B cell (primary cell): ENCODE measurements at regions not wholly inside any gene's neighbourhood (a gene's known extent, or its start where the extent isn't known, plus 50 kb on each side); places are given as distances from the start of the nearest gene placed in this dataset.

ENCODE experiments used
- ATAC-seq: fragments of 200-7000 bp; cut with Tn5 transposase; one replicate; pipeline ENCODE4 v1.10.0; 2021; ENCODE audit warnings: low read depth, mild to moderate bottlenecking, moderate number of reproducible peaks, moderate library complexity
- CTCF ChIA-PET: fragments of 350-600 bp; sonication (Branson Sonifier 250); formaldehyde crosslinking; loops from one replicate; lab custom pipeline; 2021; ENCODE audit warnings: antibody characterized with exemption, inconsistent platforms; lab: Charles Lee
- POLR2A ChIA-PET: fragments of 350-600 bp; sonication (Branson Sonifier 250); formaldehyde crosslinking; loops from one replicate; lab custom pipeline; 2021; ENCODE audit warnings: antibody characterized with exemption; lab: Charles Lee
- DNase-seq: peaks from one replicate; pipeline ENCODE4 v3.0.0; 2013
- H2AFZ ChIP-seq: 2 replicates; pipeline ENCODE4 v1.6.1; 2012; ENCODE audit warnings: mild to moderate bottlenecking, low read depth, low read length; ENCODE audit not compliant: insufficient read depth, poor library complexity, severe bottlenecking
- H3K27ac ChIP-seq, 2 donors: 1 replicate in 1 of 2; 2 replicates in 1 of 2; pipeline ENCODE4 v1.5.1; 2012 to 2013; ENCODE audit warnings: low read length in 2 of 2, mild to moderate bottlenecking in 2 of 2, moderate library complexity in 1 of 2
- H3K27me3 ChIP-seq, 4 experiments: fragments of 200-600 bp in 1 of 4; sonication (generic) in 1 of 4; replicated peaks in 1 of 4; 1 replicate in 2 of 4; 2 replicates in 2 of 4; pipeline versions ENCODE4 v1.6.1 to v1.7.0; 2013 to 2016; ENCODE audit warnings: low read length in 3 of 4, mild to moderate bottlenecking in 2 of 4, mixed read lengths in 1 of 4, moderate library complexity in 1 of 4; ENCODE audit not compliant: insufficient read depth in 4 of 4, control insufficient read depth in 3 of 4; ENCODE audit errors: control extremely low read depth in 1 of 4
- H3K36me3 ChIP-seq, 2 experiments: replicated peaks in 1 of 2; 1 replicate in 1 of 2; 2 replicates in 1 of 2; pipeline versions ENCODE4 v1.6.1 to v1.7.1; 2013; ENCODE audit warnings: low read length in 1 of 2; ENCODE audit not compliant: insufficient read depth in 2 of 2, control insufficient read depth in 1 of 2; ENCODE audit errors: control extremely low read depth in 1 of 2, extremely low read depth in 1 of 2
- H3K4me1 ChIP-seq, 2 donors: fragments of 200-600 bp in 1 of 2; sonication (generic) in 1 of 2; 1 replicate in 1 of 2; 2 replicates in 1 of 2; pipeline versions ENCODE4 v1.5.1 to v1.6.1; 2013 to 2017; ENCODE audit warnings: low read length in 2 of 2; ENCODE audit not compliant: control insufficient read depth in 2 of 2, insufficient read depth in 2 of 2
- H3K4me2 ChIP-seq: replicated peaks from 2 replicates; pipeline ENCODE3; 2012; ENCODE audit warnings: mild to moderate bottlenecking, low read depth, low read length; ENCODE audit not compliant: poor library complexity, severe bottlenecking
- H3K4me3 ChIP-seq, 5 experiments: fragments of 200-600 bp in 1 of 5; sonication (generic) in 1 of 5; 1 replicate in 3 of 5; 2 replicates in 2 of 5; pipeline versions ENCODE4 v1.5.1 to v1.7.0; 2011 to 2016; ENCODE audit warnings: low read length in 4 of 5, mild to moderate bottlenecking in 4 of 5, low read depth in 2 of 5, control low read depth in 1 of 5, moderate library complexity in 1 of 5; ENCODE audit not compliant: insufficient read depth in 1 of 5; ENCODE audit errors: control extremely low read depth in 1 of 5, extremely low read depth in 1 of 5
- H3K79me2 ChIP-seq: fragments of 200-600 bp; sonication (generic); one replicate; pipeline ENCODE4 v1.6.0; 2016; ENCODE audit warnings: low read length; ENCODE audit not compliant: control insufficient read depth, insufficient read depth
- H3K9ac ChIP-seq: fragments of 200-600 bp; sonication (generic); 2 replicates; pipeline ENCODE4 v1.6.1; 2017; ENCODE audit warnings: mild to moderate bottlenecking, low read length, moderate library complexity
- H3K9me3 ChIP-seq, 3 donors: one replicate each; pipeline versions ENCODE4 v1.6.1 to v1.7.1; 2013; ENCODE audit warnings: low read length in 2 of 3; ENCODE audit not compliant: control insufficient read depth in 2 of 3, insufficient read depth in 1 of 3; ENCODE audit errors: control extremely low read depth in 1 of 3
- H4K20me1 ChIP-seq: 2 replicates; pipeline ENCODE4 v1.6.0; 2012; ENCODE audit warnings: mild to moderate bottlenecking, low read length; ENCODE audit not compliant: insufficient read depth, control insufficient read depth, poor library complexity, severe bottlenecking
- H3K27ac Mint-ChIP-seq: one replicate; pipeline ENCODE4 v1.8.0; 2021; ENCODE audit warnings: mixed read lengths
- H3K27me3 Mint-ChIP-seq: one replicate; pipeline ENCODE4 v1.8.0; 2021; ENCODE audit warnings: mixed read lengths
- H3K4me1 Mint-ChIP-seq: one replicate; pipeline ENCODE4 v1.8.0; 2021; ENCODE audit warnings: mixed read lengths
- H3K4me3 Mint-ChIP-seq: one replicate; pipeline ENCODE4 v1.8.0; 2021; ENCODE audit warnings: mixed read lengths
- H3K9me3 Mint-ChIP-seq: one replicate; pipeline ENCODE4 v1.8.0; 2022; ENCODE audit warnings: mixed read lengths; ENCODE audit not compliant: insufficient read depth
- CTCF ChIP-seq: fragments of 200-600 bp; IDR thresholded peaks from one replicate; pipeline ENCODE4 v1.8.0; 2022; ENCODE audit warnings: antibody characterized with exemption, mild to moderate bottlenecking
- EZH2 ChIP-seq: IDR thresholded peaks from 2 replicates; pipeline ENCODE4 v1.6.1; 2012; ENCODE audit warnings: borderline replicate concordance, low read depth, mild to moderate bottlenecking, moderate library complexity, low read length; ENCODE audit not compliant: insufficient read depth, poor library complexity, severe bottlenecking
- WGBS: methylation state at CpG from one replicate; pipeline ENCODE4 v1.1.5; 2013; ENCODE audit warnings: missing lambda C conversion rate; ENCODE audit not compliant: insufficient coverage; 5-methylcytosine and 5-hydroxymethylcytosine counted together
- intact Hi-C: fragments of 100-400 bp; cut with micrococcal nuclease; formaldehyde crosslinking; loops from one replicate; pipeline ENCODE4 v1.10.0; 2022

- no peaks in the 10 kb centered on the region for H3K4me1 Mint-ChIP-seq
- Histone ChIP-seq H3K36me3 (no peaks in the 10 kb centered on the region), H3K4me1 (no peaks in the 10 kb centered on the region), H3K4me3 (no peak overlapping the region), H4K20me1 (no peaks in the 10 kb centered on the region), H3K9me3 (no peaks in the 10 kb centered on the region), H3K9ac (no peak overlapping the region), H3K27ac (no peak overlapping the region), H3K4me2 (no peak overlapping the region), H2AFZ (no peak overlapping the region), H3K79me2 (no peaks in the 10 kb centered on the region), H3K27me3 (peaks cover 0 to 9% (median 1%) of the 10 kb centered on the region in 4 experiments)
- no peak overlapping the region for H3K27ac Mint-ChIP-seq
- intact Hi-C loops = no loop called here
- H3K4me3 Mint-ChIP-seq = no peak overlapping the region
- ChIA-PET POLR2A (no interaction called here), CTCF (no interaction called here)
- 81% methylated on average over 8 of the region's 10 CpGs for WGBS
- peaks cover 17% of the 10 kb centered on the region for H3K27me3 Mint-ChIP-seq
- H3K9me3 Mint-ChIP-seq = peaks cover 2% of the 10 kb centered on the region
- no peak for DNase-seq
- no peak for ATAC-seq
- TF ChIP-seq EZH2 (no peak), CTCF (no peak)
Observed at GRCh38 chr1:38328278-38329035, 281.9 kb upstream of the POU3F1 start.

DNA sequence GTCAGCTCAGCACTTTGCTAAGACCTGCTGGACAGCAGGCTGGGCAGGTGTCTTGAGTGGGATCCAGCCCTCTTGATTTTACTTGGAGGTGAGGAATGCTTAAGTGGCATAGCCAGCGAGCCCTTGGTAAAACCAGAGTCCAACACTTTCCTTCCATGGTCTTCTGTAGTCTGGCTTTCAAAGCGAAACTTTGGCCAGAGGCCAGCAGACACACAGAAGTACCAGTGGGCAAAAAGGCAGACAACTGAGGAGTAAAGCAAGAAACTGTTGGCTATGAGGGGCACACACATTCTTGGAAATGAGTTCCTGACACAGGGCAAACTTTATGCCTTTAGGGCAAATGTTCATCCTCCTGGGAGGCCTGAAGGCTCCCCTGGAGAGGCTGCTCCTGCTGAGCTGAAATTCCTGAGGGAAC, 281.0 kb upstream of the POU3F1 start:
- H3K9me3 ChIP-seq = no peaks in the 10 kb centered on the region
- H3K79me2 ChIP-seq = no peaks in the 10 kb centered on the region
- TF ChIP-seq EZH2 (no peak), CTCF (no peak)
- ChIA-PET CTCF (no interaction called here), POLR2A (no interaction called here)
- Mint-ChIP-seq H3K4me3 (no peak overlapping the region), H3K4me1 (no peaks in the 10 kb centered on the region), H3K9me3 (peaks cover 2% of the 10 kb centered on the region), H3K27ac (no peak overlapping the region), H3K27me3 (peaks cover 25% of the 10 kb centered on the region)
- H3K4me3 ChIP-seq = no peak overlapping the region
- H3K4me1 ChIP-seq = no peaks in the 10 kb centered on the region
- H3K36me3 ChIP-seq = no peaks in the 10 kb centered on the region
- 100% methylated on average over 1 of the region's 2 CpGs for WGBS
- intact Hi-C loops = no loop called here
- DNase-seq = no peak
- no peak overlapping the region for H3K27ac ChIP-seq
- H2AFZ ChIP-seq = no peak overlapping the region
- H3K4me2 ChIP-seq = no peak overlapping the region
- no peak overlapping the region for H3K9ac ChIP-seq
- peaks cover 0 to 9% (median 3%) of the 10 kb centered on the region in 4 experiments for H3K27me3 ChIP-seq
- no peaks in the 10 kb centered on the region for H4K20me1 ChIP-seq
- ATAC-seq = no peak
